ENCODE measurements at regions not wholly inside any gene's neighbourhood (a gene's known extent, or its start where the extent isn't known, plus 50 kb on each side); places are given as distances from the start of the nearest gene placed in this dataset.

GRCh38 chrX:149370097-149370496 is 135.0 kb downstream of the IDS start:
- no peak for TF ChIP-seq POLR2A (IDR thresholded peaks at IDR 0.05)
- no peak for TF ChIP-seq CTCF (IDR thresholded peaks at IDR 0.05)
- no peak for TF ChIP-seq EP300 (IDR thresholded peaks at IDR 0.05)
